Non-pigmented ciliary epithelial cell (primary cell): ENCODE measurements at regions not wholly inside any gene's neighbourhood (a gene's known extent, or its start where the extent isn't known, plus 50 kb on each side); places are given as distances from the start of the nearest gene placed in this dataset.

Experiments used
- DNase-seq: peaks from one replicate; pipeline ENCODE4 v3.0.0-alpha.2; 2010; ENCODE audit warnings: low read depth

- no peak for DNase-seq
Measured at GRCh38 chr3:67791620-67792019, 137.2 kb upstream of the SUCLG2 start.

DNA sequence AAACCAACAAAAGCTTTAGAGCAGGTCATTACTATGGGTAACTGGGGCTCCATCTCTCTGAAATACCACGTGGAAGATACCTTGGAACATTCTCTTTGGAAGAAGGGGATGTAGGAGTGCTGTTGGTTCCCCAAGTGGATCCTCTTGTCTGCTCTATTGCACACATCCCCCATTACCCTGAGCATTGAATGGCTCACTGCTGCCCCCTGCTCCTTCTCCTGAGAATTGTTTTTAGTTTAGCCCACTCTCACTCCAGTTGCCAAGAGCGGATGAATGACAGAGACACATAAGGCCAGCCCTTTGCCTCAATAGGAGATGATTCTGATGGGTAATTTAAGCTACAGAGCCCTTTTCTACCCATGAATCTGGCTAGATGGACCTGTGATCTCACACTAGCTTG, 135.6 kb upstream of the SUCLG2 start:
- no peak for DNase-seq

- no peak for DNase-seq
Measured at GRCh38 chr3:67788396-67788795, 134.0 kb upstream of the SUCLG2 start.

DNA sequence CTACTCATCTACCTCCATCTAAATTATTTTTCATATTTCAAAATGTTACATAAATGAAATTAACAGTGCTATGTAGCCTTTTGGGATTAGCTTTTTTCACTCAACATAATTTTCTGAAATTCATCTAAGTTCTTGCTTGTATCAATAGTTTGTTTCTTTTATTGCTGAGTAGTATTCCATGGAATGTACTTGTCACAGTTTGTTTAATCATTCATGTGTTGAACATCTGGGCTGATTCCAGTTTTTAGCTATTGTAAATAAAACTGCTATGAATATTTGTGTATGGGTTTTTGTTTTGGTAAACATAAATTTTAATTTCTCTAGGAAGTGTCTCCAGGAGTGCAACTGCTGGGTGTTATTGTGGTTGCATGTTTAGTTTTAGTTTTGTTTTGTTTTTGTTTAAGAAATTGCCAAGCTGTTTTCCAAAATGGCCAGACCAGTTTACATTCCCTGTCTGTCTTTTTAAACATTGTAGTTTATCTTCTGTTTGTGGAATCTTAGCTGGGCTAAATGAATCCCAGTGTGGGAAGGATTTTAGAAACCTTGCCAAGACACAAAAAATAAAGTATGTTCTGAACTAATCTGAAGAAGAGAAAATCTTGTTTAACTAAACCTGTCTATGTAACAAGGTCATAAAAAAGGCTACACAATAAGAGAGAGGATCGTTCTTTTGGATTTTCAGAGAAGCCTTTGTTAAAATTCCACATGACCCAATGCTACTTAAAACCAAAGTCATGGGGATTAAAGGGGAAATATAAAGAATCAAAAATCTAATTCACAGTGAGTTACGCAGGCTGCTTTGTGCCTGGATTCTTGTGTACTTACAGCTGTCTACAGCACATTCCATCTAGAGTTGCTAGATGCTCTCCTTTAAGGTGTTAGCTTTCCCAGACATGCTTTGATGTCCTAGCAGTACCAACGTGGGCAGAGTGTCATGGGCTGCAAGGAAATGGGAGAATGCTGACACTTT, 129.2 kb upstream of the SUCLG2 start:
- DNase-seq: no peak

GRCh38 chr3:67781871-67782270, 127.5 kb upstream of the SUCLG2 start:
- no peak for DNase-seq

DNA sequence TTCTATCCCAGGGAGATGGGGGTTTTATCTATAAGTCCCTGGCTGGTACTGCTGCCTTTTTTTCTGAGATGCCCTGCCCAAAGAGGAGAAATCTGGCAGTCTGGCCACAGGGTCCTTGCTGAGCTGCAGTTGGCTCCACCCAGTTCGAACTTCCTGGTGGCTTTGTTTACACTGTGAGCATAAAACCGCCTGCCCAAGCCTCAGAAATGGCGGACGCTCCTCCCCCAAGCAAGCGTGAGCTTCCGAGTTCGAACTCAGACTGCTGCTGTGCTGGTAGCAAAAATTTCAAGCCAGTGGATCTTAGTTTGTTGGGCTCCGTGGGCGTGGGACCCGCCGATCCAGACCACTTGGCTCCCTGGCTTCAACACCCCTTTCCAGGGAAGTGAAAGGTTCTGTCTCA, 126.8 kb upstream of the SUCLG2 start:
- DNase-seq: no peak

- DNase-seq: no peak
Measured at GRCh38 chr3:67774676-67775075, 120.3 kb upstream of the SUCLG2 start.

- peak; percentile 9 for DNase-seq
Measured at GRCh38 chr3:67765575-67765974, 111.2 kb upstream of the SUCLG2 start.

- DNase-seq: no peak
Measured at GRCh38 chr3:67745296-67745695, 90.9 kb upstream of the SUCLG2 start.

DNA sequence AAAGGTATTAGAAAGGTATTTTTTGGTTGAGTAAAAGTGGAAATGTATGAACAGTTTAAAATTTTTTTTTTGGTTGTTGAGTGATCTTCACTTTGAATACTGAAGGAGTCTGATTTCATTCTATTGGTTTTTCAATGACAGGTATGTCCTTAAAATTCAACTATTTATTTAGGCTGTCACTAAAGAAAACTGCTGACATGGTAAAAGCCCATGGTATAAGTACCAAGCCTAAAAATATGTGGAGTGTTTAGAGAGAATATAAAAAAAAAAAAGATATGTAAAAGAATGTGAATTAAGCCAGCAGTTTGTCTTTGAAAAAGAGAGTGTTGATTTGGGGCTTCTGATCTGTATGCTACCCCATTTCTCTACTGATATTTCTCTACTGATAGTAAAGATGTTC, 90.3 kb upstream of the SUCLG2 start:
- no peak for DNase-seq

- peak; percentile 57 for DNase-seq
Measured at GRCh38 chr3:67739851-67740250, 85.4 kb upstream of the SUCLG2 start.

DNA sequence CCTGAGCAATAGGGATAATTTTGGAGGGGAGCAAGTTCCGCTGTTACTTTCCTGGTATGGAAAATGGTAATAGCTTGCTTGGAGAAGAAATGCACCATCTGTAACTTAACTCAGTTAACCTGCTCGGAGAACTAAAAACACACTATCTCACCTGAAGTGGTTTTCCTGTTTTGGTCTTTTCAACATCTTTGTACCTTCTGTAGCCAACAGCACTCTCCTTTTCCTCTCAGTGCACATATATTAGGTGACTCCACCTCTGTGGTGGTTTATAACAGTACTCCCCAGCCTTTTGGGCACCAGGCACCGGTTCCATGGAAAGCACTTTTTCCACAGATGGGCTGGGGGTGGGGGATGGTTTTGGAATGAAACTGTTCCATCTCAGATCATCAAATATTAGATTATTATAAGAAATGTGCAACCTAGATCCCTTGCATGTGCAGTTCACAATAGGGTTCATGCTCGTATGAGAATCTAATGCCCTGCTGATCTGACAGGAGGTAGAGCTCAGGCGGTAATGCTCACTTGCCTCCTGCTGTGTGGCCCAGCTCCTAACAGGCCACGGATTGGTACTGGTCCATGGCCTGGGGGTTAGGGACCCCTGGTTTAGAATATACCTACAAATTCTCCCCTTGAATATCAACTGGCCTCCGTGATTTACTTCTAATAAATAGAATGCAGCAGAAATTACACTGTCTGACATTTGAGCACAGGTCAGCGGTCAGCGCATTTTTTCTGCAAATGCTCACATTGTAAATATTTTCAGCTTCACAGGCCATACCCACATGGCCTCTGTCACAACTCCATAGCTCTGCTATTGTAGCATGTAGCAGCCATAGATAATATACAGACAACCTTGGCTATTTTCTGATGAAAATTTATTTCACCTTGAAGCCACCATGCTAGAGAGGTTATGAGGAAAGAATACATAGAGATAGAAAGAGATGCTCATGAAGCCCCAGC, 83.8 kb upstream of the SUCLG2 start:
- no peak for DNase-seq

DNA sequence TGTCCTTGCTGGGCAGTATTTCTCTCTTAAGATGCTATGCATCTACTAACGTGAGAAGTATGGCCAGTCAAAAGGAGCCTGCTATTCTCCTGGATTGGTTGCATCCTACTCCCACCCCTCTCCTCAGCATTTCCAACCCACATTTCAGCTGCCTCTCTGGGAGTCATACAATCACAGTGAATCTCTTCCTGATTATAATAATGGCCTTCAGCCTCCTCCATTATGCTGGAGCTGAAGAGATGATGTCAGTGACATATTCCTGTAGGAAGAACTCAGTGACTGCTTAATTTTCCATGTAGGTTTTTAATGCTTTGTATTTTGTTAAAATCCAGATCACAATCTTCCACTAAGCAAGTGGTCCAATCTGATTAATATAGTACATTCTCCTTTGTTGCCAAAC, 82.7 kb upstream of the SUCLG2 start:
- no peak for DNase-seq

DNA sequence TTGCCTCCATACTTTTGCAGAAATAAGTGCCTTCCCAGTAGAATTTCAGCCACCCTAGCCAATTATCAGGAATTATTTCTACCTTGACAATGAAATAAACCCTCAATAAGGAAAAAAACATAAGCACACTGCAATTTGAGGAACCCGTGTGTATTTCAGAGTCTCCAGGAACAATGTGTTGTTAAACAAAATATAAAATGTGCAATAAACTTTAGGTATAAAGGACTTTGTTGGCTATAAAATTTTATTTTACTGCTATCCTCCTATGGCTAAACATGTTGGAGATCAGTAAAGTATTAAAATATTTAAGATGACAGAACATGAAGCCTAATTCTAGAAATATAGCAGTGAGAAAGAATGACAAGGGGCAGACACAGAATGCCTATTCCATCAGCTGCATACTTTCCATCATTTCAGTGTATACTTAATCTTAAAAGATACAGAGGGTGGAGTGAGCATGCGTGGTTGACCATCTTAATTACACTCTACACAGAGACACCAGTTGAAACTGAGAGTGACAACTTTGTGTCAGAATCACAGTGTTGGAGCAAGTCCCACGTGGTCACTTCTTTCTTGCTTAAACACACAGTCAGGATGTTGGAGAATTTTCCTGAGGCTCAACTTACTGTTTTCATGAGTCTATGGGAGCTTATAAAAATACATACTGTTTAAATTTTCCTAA, 79.0 kb upstream of the SUCLG2 start:
- no peak for DNase-seq

DNA sequence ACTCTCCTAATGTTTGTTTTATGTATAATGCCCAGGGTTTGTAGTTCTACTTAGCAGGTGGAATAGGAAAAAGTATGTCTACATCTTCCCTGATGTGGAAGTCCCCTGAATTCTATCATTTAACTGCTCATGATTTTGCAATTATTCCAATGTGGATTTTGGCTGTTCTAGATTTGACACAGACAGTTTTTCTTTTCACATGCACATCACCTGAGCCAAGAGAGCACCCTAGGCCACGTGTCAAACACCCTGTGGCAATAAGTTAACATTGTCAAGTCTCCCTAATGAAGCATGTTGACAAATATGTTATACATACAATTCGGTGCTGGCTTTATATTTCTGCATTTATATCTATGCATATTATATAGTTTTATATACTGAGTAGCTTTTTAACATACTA, 70.0 kb upstream of the SUCLG2 start:
- DNase-seq: no peak

DNA sequence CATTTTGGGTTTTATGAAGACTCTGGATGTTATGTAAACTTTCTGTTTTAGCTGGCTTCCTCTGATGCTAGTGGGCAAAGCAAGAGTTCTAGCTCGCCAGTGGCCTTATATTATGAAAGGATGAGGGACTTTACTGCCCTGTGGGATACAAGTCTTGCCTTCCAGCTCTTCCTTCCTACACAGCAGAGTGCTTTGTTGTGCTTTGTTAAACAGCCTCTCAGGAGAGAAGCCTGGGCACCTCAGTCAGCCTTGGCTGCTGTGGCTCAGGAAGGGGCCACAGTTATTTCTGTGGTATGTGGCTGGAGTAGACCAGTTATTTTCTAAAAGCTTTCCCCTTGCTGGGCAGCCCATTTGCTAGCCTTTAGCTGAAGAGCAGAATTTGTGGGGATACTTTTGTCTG, 69.5 kb upstream of the SUCLG2 start:
- DNase-seq: no peak

GRCh38 chr3:67719333-67719732, 64.9 kb upstream of the SUCLG2 start:
- peak; percentile 47 for DNase-seq

DNA sequence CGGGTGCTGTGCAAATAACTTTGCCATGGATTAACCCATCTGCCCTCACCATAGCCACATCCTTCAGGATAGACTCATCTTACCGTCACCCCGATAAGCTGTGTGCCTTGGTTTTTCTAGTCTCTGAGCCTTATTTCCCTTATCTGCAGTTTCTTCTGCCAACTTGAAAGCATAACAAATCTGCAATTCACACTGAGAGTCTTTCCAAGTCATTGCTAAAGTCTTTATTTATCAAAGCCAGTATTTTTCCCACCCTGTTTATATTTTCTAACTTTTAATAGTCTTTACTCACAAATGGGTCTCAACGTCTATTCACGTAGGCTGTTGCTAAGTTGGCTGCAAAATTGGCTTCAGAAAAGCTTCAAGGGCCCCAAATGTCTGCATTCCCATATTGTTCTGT, 61.6 kb upstream of the SUCLG2 start:
- DNase-seq: no peak

GRCh38 chr3:67713764-67714469, 59.5 kb upstream of the SUCLG2 start:
- DNase-seq: no peak

- DNase-seq: no peak
Measured at GRCh38 chr3:67712259-67712658, 57.8 kb upstream of the SUCLG2 start.

- DNase-seq: no peak
Measured at GRCh38 chr3:67710396-67710795, 56.0 kb upstream of the SUCLG2 start.

DNA sequence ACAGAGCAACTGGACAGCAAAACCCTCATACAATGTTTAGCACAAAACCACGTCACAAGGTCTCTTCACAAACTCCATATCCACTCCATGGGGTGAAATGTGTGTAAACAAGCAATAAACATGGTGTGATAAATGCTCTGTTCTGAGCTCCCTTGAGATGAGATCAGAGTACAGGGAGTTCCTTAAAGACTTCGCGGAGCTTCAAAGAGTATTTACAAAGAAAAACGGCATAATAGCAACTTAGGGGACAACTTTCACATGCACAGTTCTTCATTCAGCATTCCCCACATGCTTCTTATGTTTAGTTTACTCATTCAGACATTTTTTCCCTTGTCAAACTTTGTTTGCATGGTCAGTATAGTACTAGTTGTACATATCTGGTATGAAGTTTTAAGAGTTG, 52.5 kb upstream of the SUCLG2 start:
- no peak for DNase-seq
